ENCODE measurements at regions not wholly inside any gene's neighbourhood (a gene's known extent, or its start where the extent isn't known, plus 50 kb on each side); places are given as distances from the start of the nearest gene placed in this dataset.

GRCh38 chr2:11009176-11009575 lies 97.4 kb downstream of the KCNF1 start:
- Histone ChIP-seq H3K4me1 (no peaks in the 10 kb centered on the region), H3K27ac (no peak overlapping the region), H3K9me3 (no peaks in the 10 kb centered on the region), H3K27me3 (no peaks in the 10 kb centered on the region), H3K36me3 (no peaks in the 10 kb centered on the region), H3K4me3 (replicated peaks in 1 of 3) (no peak overlapping the region)
- intact Hi-C loops (cut with DNase I): no loop called here
- 92 to 94% methylated on average over 3 of the region's 3 CpGs for WGBS, 2 donors
- no peak for DNase-seq
- TF ChIP-seq, protein P1, sequence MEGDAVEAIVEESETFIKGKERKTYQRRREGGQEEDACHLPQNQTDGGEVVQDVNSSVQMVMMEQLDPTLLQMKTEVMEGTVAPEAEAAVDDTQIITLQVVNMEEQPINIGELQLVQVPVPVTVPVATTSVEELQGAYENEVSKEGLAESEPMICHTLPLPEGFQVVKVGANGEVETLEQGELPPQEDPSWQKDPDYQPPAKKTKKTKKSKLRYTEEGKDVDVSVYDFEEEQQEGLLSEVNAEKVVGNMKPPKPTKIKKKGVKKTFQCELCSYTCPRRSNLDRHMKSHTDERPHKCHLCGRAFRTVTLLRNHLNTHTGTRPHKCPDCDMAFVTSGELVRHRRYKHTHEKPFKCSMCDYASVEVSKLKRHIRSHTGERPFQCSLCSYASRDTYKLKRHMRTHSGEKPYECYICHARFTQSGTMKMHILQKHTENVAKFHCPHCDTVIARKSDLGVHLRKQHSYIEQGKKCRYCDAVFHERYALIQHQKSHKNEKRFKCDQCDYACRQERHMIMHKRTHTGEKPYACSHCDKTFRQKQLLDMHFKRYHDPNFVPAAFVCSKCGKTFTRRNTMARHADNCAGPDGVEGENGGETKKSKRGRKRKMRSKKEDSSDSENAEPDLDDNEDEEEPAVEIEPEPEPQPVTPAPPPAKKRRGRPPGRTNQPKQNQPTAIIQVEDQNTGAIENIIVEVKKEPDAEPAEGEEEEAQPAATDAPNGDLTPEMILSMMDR (IDR thresholded peaks at IDR 0.05): no peak
- TF ChIP-seq POLR2A (IDR thresholded peaks at IDR 0.05): no peak

DNA sequence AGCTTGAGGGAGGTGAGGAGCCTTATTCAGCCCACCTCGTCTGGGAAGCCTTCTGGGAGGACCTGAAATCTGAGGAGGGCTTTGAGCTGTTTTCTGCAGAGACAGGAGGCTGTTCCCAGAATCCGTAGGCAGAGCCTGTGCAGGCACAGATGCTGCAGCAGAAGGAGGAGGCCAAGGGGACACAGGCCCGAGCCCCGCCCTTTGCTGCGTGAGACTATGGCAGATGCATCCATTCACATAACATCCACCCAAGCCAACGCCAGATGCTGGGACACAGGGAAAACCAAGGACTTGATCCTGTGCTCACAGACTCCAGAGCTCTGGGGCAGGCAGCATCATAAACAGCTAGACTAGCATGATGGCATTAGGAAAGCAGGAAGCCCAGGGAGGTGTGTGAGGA lies 98.2 kb downstream of the KCNF1 start:
- Histone ChIP-seq H3K27ac (no peak overlapping the region), H3K36me3 (no peaks in the 10 kb centered on the region), H3K27me3 (no peaks in the 10 kb centered on the region), H3K4me1 (no peaks in the 10 kb centered on the region), H3K9me3 (no peaks in the 10 kb centered on the region), H3K4me3 (replicated peaks in 1 of 3) (no peak overlapping the region)
- TF ChIP-seq, protein P1 (IDR thresholded peaks at IDR 0.05): no peak
- no peak for TF ChIP-seq POLR2A (IDR thresholded peaks at IDR 0.05)
- 72 to 86% methylated on average over 6 of the region's 6 CpGs for WGBS, 2 donors
- DNase-seq: no peak
- intact Hi-C loops (cut with DNase I): no loop called here

DNA sequence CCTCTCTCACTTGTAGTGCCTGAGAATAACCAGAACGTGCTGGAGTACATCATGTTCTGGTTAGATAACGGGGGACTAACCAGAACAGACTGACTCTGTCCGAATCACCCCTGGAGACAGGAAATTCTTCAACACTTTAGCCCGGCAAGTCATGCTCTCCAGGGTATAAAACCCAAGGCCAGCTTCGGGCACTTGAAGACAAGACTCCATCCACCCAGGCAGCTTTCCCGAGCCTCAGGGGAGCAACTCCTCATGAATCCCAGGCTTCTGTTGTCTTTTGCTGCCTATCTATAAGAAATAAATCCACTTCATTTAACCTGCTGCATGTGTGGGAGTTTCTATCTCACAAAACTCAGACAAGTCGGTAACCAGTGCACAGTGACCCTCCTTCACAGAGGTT lies 99.6 kb downstream of the KCNF1 start:
- intact Hi-C loops (cut with DNase I): no loop called here
- 76 to 85% methylated on average over 7 of the region's 7 CpGs for WGBS, 2 donors

GRCh38 chr2:11012131-11012693 lies 100.5 kb downstream of the KCNF1 start:
- H3K27me3 ChIP-seq: no peaks in the 10 kb centered on the region
- no peak for TF ChIP-seq POLR2A (IDR thresholded peaks at IDR 0.05)
- TF ChIP-seq, protein P1 (IDR thresholded peaks at IDR 0.05): no peak
- no peaks in the 10 kb centered on the region for H3K9me3 ChIP-seq
- no peak overlapping the region for H3K27ac ChIP-seq
- no peaks in the 10 kb centered on the region for H3K4me1 ChIP-seq
- intact Hi-C loops (cut with DNase I): no loop called here
- no peak overlapping the region for H3K4me3 ChIP-seq (replicated peaks in 1 of 3)
- DNase-seq: no peak
- WGBS, 2 donors: 78 to 83% methylated on average over 6 of the region's 6 CpGs
- no peaks in the 10 kb centered on the region for H3K36me3 ChIP-seq

More for the DNA sequence above, 99.6 kb downstream of the KCNF1 start:
- DNase-seq: no peak
- Histone ChIP-seq H3K4me1 (no peaks in the 10 kb centered on the region), H3K27me3 (no peaks in the 10 kb centered on the region), H3K27ac (no peak overlapping the region), H3K9me3 (no peaks in the 10 kb centered on the region), H3K36me3 (no peaks in the 10 kb centered on the region), H3K4me3 (replicated peaks in 1 of 3) (no peak overlapping the region)
- TF ChIP-seq, protein P1 (IDR thresholded peaks at IDR 0.05): no peak
- no peak for TF ChIP-seq POLR2A (IDR thresholded peaks at IDR 0.05)

GRCh38 chr2:11013196-11013595 lies 101.5 kb downstream of the KCNF1 start:
- intact Hi-C loops (cut with DNase I): no loop called here
- no peak for DNase-seq
- H3K27ac ChIP-seq: no peak overlapping the region
- no peak for TF ChIP-seq POLR2A (IDR thresholded peaks at IDR 0.05)
- TF ChIP-seq, protein P1 (IDR thresholded peaks at IDR 0.05): no peak
- H3K9me3 ChIP-seq: no peaks in the 10 kb centered on the region
- H3K27me3 ChIP-seq: no peaks in the 10 kb centered on the region
- no peak overlapping the region for H3K4me3 ChIP-seq (replicated peaks in 1 of 3)
- H3K4me1 ChIP-seq: no peaks in the 10 kb centered on the region
- WGBS, 2 donors: 79 to 85% methylated on average over 6 of the region's 6 CpGs
- no peaks in the 10 kb centered on the region for H3K36me3 ChIP-seq

Measured in thyroid gland (tissue), 4 donors.